HEK293T (cell line): ENCODE measurements at regions not wholly inside any gene's neighbourhood (a gene's known extent, or its start where the extent isn't known, plus 50 kb on each side); places are given as distances from the start of the nearest gene placed in this dataset.

Experiments used
- CTCF ChIA-PET: fragments of 350-600 bp; formaldehyde crosslinking; extraction: SDS; loops from one replicate; lab custom pipeline; 2021; ENCODE audit warnings: antibody characterized with exemption, inconsistent platforms; lab: Yijun Ruan, JAX
- POLR2A ChIA-PET: fragments of 350-600 bp; formaldehyde crosslinking; extraction: SDS; loops from one replicate; lab custom pipeline; 2020; ENCODE audit warnings: antibody characterized with exemption, inconsistent platforms; lab: Yijun Ruan, JAX
- DNase-seq: peaks from one replicate; pipeline ENCODE4 v3.0.0; 2012; ENCODE audit warnings: mixed read lengths; ENCODE audit errors: extremely low spot score
- ARNT ChIP-seq: fragments of 450-650 bp; IDR thresholded peaks from 2 replicates; pipeline ENCODE4 v1.6.1; 2017; ENCODE audit warnings: mild to moderate bottlenecking
- BHLHE40 ChIP-seq: fragments of 450-650 bp; IDR thresholded peaks from 2 replicates; pipeline ENCODE4 v1.6.1; 2016; ENCODE audit warnings: mild to moderate bottlenecking, moderate library complexity, borderline replicate concordance
- CTBP1 ChIP-seq: fragments of 450-650 bp; IDR thresholded peaks from 2 replicates; pipeline ENCODE4 v1.6.1; 2016; ENCODE audit warnings: borderline replicate concordance
- ELF4 ChIP-seq: fragments of 450-650 bp; IDR thresholded peaks from 2 replicates; pipeline ENCODE4 v1.6.1; 2017; ENCODE audit warnings: antibody characterized with exemption
- FOXA1 ChIP-seq: fragments of 450-650 bp; IDR thresholded peaks from 2 replicates; pipeline ENCODE4 v1.6.1; 2016; ENCODE audit warnings: mild to moderate bottlenecking
- FOXK2 ChIP-seq: fragments of 450-650 bp; IDR thresholded peaks from 2 replicates; pipeline ENCODE4 v1.6.1; 2016; ENCODE audit warnings: mild to moderate bottlenecking
- FOXM1 ChIP-seq: fragments of 450-650 bp; IDR thresholded peaks from 2 replicates; pipeline ENCODE4 v1.6.1; 2017; ENCODE audit warnings: mild to moderate bottlenecking, borderline replicate concordance
- HDGF ChIP-seq: fragments of 450-650 bp; IDR thresholded peaks from 2 replicates; pipeline ENCODE4 v1.6.1; 2017; ENCODE audit warnings: antibody characterized with exemption, borderline replicate concordance
- L3MBTL2 ChIP-seq: fragments of 450-650 bp; conservative IDR thresholded peaks from 2 replicates; pipeline ENCODE4 v1.6.1; 2016; ENCODE audit warnings: mild to moderate bottlenecking
- LEF1 ChIP-seq: fragments of 450-650 bp; IDR thresholded peaks from 2 replicates; pipeline ENCODE4 v1.6.1; 2017; ENCODE audit warnings: mild to moderate bottlenecking, borderline replicate concordance
- NFRKB ChIP-seq: fragments of 450-650 bp; IDR thresholded peaks from 2 replicates; pipeline ENCODE4 v1.6.1; 2016; ENCODE audit warnings: mild to moderate bottlenecking, moderate library complexity
- SP1 ChIP-seq: fragments of 450-650 bp; IDR thresholded peaks from 2 replicates; pipeline ENCODE4 v1.6.1; 2017
- SUZ12 ChIP-seq: fragments of 450-650 bp; IDR thresholded peaks from 2 replicates; pipeline ENCODE4 v1.6.1; 2016; ENCODE audit warnings: mild to moderate bottlenecking
- TARDBP ChIP-seq: fragments of 450-650 bp; IDR thresholded peaks from 2 replicates; pipeline ENCODE4 v1.6.1; 2016
- ZNF384 ChIP-seq: fragments of 450-650 bp; IDR thresholded peaks from 2 replicates; pipeline ENCODE4 v1.6.1; 2016
- TF ChIP-seq, protein P1 (sequence below): fragments of 450-650 bp; IDR thresholded peaks from 2 replicates; pipeline ENCODE4 v1.6.1; 2016

DNA sequence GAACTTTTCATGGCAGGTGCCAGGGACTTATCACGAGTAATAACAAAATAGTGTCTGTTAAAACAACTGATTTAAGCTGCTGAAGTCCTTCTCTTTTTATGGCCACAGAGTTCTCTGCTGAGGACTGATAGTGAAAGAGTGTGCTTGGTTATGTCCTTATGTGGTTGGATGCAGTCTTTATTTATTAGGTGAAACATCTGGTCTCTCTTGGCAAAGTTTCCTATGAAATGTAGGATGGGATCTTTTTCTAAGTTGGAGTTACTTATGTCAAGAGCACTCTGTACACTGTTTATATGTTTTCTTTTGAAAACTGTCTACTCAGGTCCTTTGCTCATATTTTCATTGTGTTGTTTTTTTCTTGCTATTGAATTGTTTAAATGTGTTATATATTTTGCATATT, 1816.1 kb upstream of the C9orf72 start:
- TF ChIP-seq ARNT (no peak), CTBP1 (no peak), BHLHE40 (no peak), TARDBP (no peak), FOXA1 (no peak)
- ChIA-PET POLR2A (no interaction called here), CTCF (no interaction called here)
- no peak for DNase-seq

DNA sequence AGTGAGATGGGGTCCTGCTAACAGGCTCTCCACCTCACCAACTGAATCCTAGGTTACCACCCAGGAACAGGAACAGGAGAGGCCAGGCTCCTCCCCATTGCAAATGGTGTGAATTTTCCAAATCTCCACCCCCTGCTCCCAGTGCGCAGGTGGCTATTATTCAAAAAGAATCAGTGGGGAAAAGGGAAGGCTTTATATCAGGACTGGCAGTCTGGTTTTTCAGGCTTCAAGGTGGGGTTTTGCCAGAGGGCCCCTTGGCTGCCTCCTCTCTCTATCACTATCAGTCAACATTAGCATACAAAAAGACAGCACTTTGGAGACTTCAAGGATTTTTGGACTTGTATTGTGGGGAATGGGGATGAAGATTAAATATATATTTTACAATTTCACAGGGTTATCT, 1817.6 kb upstream of the C9orf72 start:
- TF ChIP-seq CTBP1 (no peak), SUZ12 (no peak), ARNT (no peak), FOXA1 (no peak), ELF4 (no peak), HDGF (no peak), TARDBP (no peak), FOXK2 (no peak), LEF1 (no peak), NFRKB (no peak), BHLHE40 (no peak), ZNF384 (no peak), L3MBTL2 (no peak), FOXM1 (no peak), SP1 (no peak)
- TF ChIP-seq, protein P1, sequence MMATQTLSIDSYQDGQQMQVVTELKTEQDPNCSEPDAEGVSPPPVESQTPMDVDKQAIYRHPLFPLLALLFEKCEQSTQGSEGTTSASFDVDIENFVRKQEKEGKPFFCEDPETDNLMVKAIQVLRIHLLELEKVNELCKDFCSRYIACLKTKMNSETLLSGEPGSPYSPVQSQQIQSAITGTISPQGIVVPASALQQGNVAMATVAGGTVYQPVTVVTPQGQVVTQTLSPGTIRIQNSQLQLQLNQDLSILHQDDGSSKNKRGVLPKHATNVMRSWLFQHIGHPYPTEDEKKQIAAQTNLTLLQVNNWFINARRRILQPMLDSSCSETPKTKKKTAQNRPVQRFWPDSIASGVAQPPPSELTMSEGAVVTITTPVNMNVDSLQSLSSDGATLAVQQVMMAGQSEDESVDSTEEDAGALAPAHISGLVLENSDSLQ: no peak
- ChIA-PET CTCF (no interaction called here), POLR2A (no interaction called here)
- DNase-seq: no peak

GRCh38 chr9:29393064-29393463, 1819.8 kb upstream of the C9orf72 start:
- no peak for TF ChIP-seq ARNT
- no peak for TF ChIP-seq SP1
- TF ChIP-seq SUZ12: no peak
- no peak for TF ChIP-seq FOXK2
- no peak for TF ChIP-seq ZNF384
- TF ChIP-seq LEF1: no peak
- TF ChIP-seq HDGF: no peak
- TF ChIP-seq NFRKB: no peak
- no peak for TF ChIP-seq CTBP1
- TF ChIP-seq FOXM1: no peak
- no peak for TF ChIP-seq FOXA1
- TF ChIP-seq, protein P1: no peak
- no peak for TF ChIP-seq L3MBTL2
- no peak for TF ChIP-seq ELF4
- TF ChIP-seq BHLHE40: no peak
- CTCF ChIA-PET: no interaction called here
- POLR2A ChIA-PET: no interaction called here
- no peak for DNase-seq

GRCh38 chr9:29394855-29395254, 1821.6 kb upstream of the C9orf72 start:
- POLR2A ChIA-PET: no interaction called here
- DNase-seq: no peak
- CTCF ChIA-PET: no interaction called here

GRCh38 chr9:29397148-29397547, 1823.9 kb upstream of the C9orf72 start:
- CTCF ChIA-PET: no interaction called here
- POLR2A ChIA-PET: no interaction called here
- DNase-seq: no peak
- no peak for TF ChIP-seq FOXM1
- TF ChIP-seq ZNF384: no peak
- TF ChIP-seq L3MBTL2: no peak
- TF ChIP-seq HDGF: no peak
- TF ChIP-seq LEF1: no peak
- TF ChIP-seq FOXA1: no peak

More at GRCh38 chr9:29394855-29395254, 1821.6 kb upstream of the C9orf72 start:
- TF ChIP-seq CTBP1 (no peak), ARNT (no peak), FOXK2 (no peak), LEF1 (no peak), SUZ12 (no peak), ELF4 (no peak), TARDBP (no peak), FOXA1 (no peak), SP1 (no peak), BHLHE40 (no peak), ZNF384 (no peak), HDGF (no peak), FOXM1 (no peak), L3MBTL2 (no peak), NFRKB (no peak)
- TF ChIP-seq, protein P1: no peak

DNA sequence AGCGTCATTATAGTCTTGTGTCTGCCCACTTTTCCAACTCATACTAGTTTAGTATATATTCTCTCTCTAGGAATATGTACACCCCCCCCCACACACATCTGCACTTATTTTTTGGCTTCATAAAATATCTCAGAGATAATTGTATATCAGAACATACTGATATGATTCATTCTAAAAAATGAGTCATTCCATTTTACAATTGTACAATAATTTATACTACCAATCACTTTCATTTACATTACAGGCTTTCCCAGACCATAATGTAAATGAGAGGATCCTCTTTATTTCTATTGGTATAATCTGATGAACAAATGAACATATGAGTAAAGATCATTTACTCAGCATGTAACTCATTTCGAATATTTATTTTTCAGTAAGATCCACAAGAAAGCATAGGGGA, 1842.9 kb upstream of the C9orf72 start:
- CTCF ChIA-PET: no interaction called here
- POLR2A ChIA-PET: no interaction called here
- no peak for DNase-seq
- no peak for TF ChIP-seq TARDBP
- no peak for TF ChIP-seq BHLHE40
- TF ChIP-seq FOXK2: no peak
- TF ChIP-seq ZNF384: no peak
- no peak for TF ChIP-seq FOXA1
- TF ChIP-seq, protein P1: no peak
- no peak for TF ChIP-seq SUZ12
- TF ChIP-seq ELF4: no peak
- TF ChIP-seq CTBP1: no peak
- TF ChIP-seq SP1: no peak
- TF ChIP-seq NFRKB: no peak
- no peak for TF ChIP-seq L3MBTL2
- TF ChIP-seq LEF1: no peak
- no peak for TF ChIP-seq HDGF
- TF ChIP-seq ARNT: no peak
- TF ChIP-seq FOXM1: no peak
